GM21360 (cell line): ENCODE measurements at regions not wholly inside any gene's neighbourhood (a gene's known extent, or its start where the extent isn't known, plus 50 kb on each side); places are given as distances from the start of the nearest gene placed in this dataset.
A peak's percentile ranks its signal among the peaks of the same experiment; 100 is the strongest.

Experiments
- ATAC-seq: cut with Tn5 transposase; IDR thresholded peaks from one replicate; pipeline ENCODE4 v1.9.1; 2021; ENCODE audit warnings: mild to moderate bottlenecking, moderate library complexity; ENCODE audit not compliant: unreplicated experiment

DNA sequence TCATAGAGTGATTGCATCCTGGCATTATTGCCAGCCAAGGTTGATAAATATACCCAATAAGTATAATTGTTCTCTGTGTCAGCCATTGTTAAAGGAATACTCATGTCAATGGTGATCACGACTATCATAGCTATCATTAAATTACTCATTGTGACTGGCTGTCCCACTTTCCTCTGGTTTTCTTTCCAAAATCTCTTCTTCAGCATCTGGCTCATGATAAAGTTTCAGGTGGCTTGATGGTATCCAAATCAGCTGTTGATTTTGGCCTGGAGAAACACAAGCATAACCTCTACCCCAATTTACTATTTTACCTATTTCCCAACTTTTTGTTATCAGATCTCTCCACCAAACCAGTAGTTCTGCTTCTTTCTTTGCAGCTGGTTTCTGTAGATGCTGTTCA lies 67.1 kb upstream of the SPIN2A start:
- no peak for ATAC-seq

- no peak for ATAC-seq
Observed at GRCh38 chrX:57211906-57212305, 74.6 kb upstream of the FAAH2 start.

- ATAC-seq = no peak
Observed at GRCh38 chrX:57227691-57228090, 58.8 kb upstream of the FAAH2 start.

GRCh38 chrX:57232658-57233360 lies 53.7 kb upstream of the FAAH2 start:
- peak; percentile 66 for ATAC-seq
